ENCODE measurements at regions not wholly inside any gene's neighbourhood (a gene's known extent, or its start where the extent isn't known, plus 50 kb on each side); places are given as distances from the start of the nearest gene placed in this dataset.

DNA sequence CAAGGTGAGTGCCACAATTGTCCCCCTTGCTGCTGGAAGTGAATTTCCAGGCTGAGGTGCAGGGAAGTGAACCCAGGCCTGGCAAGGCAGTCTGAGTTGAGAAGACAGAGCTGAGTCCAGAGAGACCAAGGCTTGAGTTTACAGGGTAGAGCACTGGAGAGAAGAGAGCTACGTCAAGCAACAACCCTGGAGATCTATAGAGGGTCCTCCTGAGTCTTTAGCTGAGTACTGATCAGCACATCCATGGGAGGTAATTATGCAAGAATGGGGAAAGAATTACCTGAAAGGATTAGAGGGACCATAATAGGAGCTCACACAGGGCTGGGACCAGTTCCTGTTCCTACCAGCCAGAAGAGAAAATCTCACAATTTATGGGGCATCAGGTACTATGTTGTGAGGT, 190.7 kb downstream of the NEDD1 start:
- Histone ChIP-seq H3K36me3 (replicated peaks in 1 of 2; ENCODE audit: control insufficient read depth in 1 of 2, insufficient read depth in 2 of 2, low read length in 2 of 2) (no peaks in the 10 kb centered on the region), H3K79me2 (ENCODE audit: insufficient read depth, low read length) (no peaks in the 10 kb centered on the region), H3K9ac (ENCODE audit: insufficient read depth, low read length, poor library complexity, severe bottlenecking) (no peak overlapping the region), H3K4me2 (replicated peaks; ENCODE audit: extremely low read depth, low read length, poor library complexity, severe bottlenecking) (no peak overlapping the region), H4K20me1 (ENCODE audit: insufficient read depth, low read length) (no peaks in the 10 kb centered on the region), H2AFZ (ENCODE audit: insufficient read depth, low read depth, low read length, poor library complexity, severe bottlenecking) (no peak overlapping the region), H3K4me3 (replicated peaks in 1 of 3; ENCODE audit: low read depth in 2 of 3, low read length in 3 of 3) (no peak overlapping the region), H3K9me3 (replicated peaks in 1 of 2; ENCODE audit: control insufficient read depth in 1 of 2, insufficient read depth in 1 of 2, low read length in 2 of 2) (no peaks in the 10 kb centered on the region), H3K4me1 (ENCODE audit: control insufficient read depth in 1 of 2, insufficient read depth in 2 of 2, low read length in 2 of 2) (no peaks in the 10 kb centered on the region), H3K27me3 (ENCODE audit: control insufficient read depth in 2 of 2, insufficient read depth in 2 of 2, low read length in 2 of 2) (no peaks in the 10 kb centered on the region), H3K27ac (ENCODE audit: low read depth in 1 of 2, low read length in 2 of 2) (no peak overlapping the region)
- H3K4me3 Mint-ChIP-seq = no peak overlapping the region
- peaks cover 0 to 12% (median 2%) of the 10 kb centered on the region in 7 donors for H3K9me3 Mint-ChIP-seq
- intact Hi-C loops (cut with micrococcal nuclease) = no loop called here
- TF ChIP-seq, protein P1, sequence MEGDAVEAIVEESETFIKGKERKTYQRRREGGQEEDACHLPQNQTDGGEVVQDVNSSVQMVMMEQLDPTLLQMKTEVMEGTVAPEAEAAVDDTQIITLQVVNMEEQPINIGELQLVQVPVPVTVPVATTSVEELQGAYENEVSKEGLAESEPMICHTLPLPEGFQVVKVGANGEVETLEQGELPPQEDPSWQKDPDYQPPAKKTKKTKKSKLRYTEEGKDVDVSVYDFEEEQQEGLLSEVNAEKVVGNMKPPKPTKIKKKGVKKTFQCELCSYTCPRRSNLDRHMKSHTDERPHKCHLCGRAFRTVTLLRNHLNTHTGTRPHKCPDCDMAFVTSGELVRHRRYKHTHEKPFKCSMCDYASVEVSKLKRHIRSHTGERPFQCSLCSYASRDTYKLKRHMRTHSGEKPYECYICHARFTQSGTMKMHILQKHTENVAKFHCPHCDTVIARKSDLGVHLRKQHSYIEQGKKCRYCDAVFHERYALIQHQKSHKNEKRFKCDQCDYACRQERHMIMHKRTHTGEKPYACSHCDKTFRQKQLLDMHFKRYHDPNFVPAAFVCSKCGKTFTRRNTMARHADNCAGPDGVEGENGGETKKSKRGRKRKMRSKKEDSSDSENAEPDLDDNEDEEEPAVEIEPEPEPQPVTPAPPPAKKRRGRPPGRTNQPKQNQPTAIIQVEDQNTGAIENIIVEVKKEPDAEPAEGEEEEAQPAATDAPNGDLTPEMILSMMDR (IDR thresholded peaks at IDR 0.05) = no peak
- H3K36me3 Mint-ChIP-seq = no peaks in the 10 kb centered on the region
- H3K27me3 Mint-ChIP-seq (ENCODE audit: low read depth in 3 of 3) = peaks cover 0 to 3% (median 0%) of the 10 kb centered on the region in 3 donors
- DNase-seq = no peak
- H3K4me1 Mint-ChIP-seq = no peaks in the 10 kb centered on the region
- no peak overlapping the region for H3K27ac Mint-ChIP-seq
- 90% methylated on average over 1 of the region's 1 CpG for WGBS (ENCODE audit: insufficient coverage)

DNA sequence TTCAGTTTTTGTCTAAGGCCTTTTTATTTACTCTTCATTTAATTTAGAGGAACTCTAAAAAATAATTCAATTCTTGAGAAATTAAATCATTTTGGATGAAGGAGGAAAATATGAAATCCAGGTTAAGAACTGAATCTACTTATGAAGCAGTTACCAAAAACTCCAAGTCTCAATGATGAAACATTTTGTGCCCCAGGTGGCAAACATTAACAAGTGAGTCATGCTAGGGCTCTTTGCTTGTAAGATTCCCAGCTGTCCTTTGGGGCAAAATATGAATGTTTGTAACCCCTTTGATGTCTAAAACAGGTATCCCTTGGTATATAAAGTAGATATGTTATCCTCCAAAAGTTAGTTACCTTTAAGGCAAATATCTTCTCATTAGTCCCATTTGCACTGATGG, 202.4 kb downstream of the NEDD1 start:
- Histone ChIP-seq H3K9me3 (replicated peaks in 1 of 2; ENCODE audit: control insufficient read depth in 1 of 2, insufficient read depth in 1 of 2, low read length in 2 of 2) (peaks cover 0 to 2% of the 10 kb centered on the region in 2 donors), H3K4me2 (replicated peaks; ENCODE audit: extremely low read depth, low read length, poor library complexity, severe bottlenecking) (no peak overlapping the region), H3K36me3 (replicated peaks in 1 of 2; ENCODE audit: control insufficient read depth in 1 of 2, insufficient read depth in 2 of 2, low read length in 2 of 2) (no peaks in the 10 kb centered on the region), H3K79me2 (ENCODE audit: insufficient read depth, low read length) (no peaks in the 10 kb centered on the region), H4K20me1 (ENCODE audit: insufficient read depth, low read length) (no peaks in the 10 kb centered on the region), H2AFZ (ENCODE audit: insufficient read depth, low read depth, low read length, poor library complexity, severe bottlenecking) (no peak overlapping the region), H3K27ac (ENCODE audit: low read depth in 1 of 2, low read length in 2 of 2) (no peak overlapping the region), H3K9ac (ENCODE audit: insufficient read depth, low read length, poor library complexity, severe bottlenecking) (no peak overlapping the region), H3K4me3 (replicated peaks in 1 of 3; ENCODE audit: low read depth in 2 of 3, low read length in 3 of 3) (no peak overlapping the region), H3K27me3 (ENCODE audit: control insufficient read depth in 2 of 2, insufficient read depth in 2 of 2, low read length in 2 of 2) (no peaks in the 10 kb centered on the region), H3K4me1 (ENCODE audit: control insufficient read depth in 1 of 2, insufficient read depth in 2 of 2, low read length in 2 of 2) (no peaks in the 10 kb centered on the region)
- TF ChIP-seq, protein P1 (IDR thresholded peaks at IDR 0.05) = no peak
- H3K36me3 Mint-ChIP-seq = no peaks in the 10 kb centered on the region
- no peaks in the 10 kb centered on the region for H3K27me3 Mint-ChIP-seq (ENCODE audit: low read depth in 3 of 3)
- peaks cover 0 to 9% (median 6%) of the 10 kb centered on the region in 7 donors for H3K9me3 Mint-ChIP-seq
- no peak overlapping the region for H3K4me3 Mint-ChIP-seq
- intact Hi-C loops (cut with micrococcal nuclease) = no loop called here
- no peaks in the 10 kb centered on the region for H3K4me1 Mint-ChIP-seq
- no peak overlapping the region for H3K27ac Mint-ChIP-seq
- no peak for DNase-seq
